HG03520 (cell line): ENCODE measurements at regions not wholly inside any gene's neighbourhood (a gene's known extent, or its start where the extent isn't known, plus 50 kb on each side); places are given as distances from the start of the nearest gene placed in this dataset.
"Not testable (repeated sequence)": the region's sequence is repeated elsewhere in the genome, so short reads cannot be mapped to it uniquely, and the experiment has no call there.

ENCODE experiments used
- ATAC-seq: cut with Tn5 transposase; IDR thresholded peaks from one replicate; pipeline ENCODE4 v1.9.1; 2021; ENCODE audit warnings: mild to moderate bottlenecking, moderate library complexity; ENCODE audit not compliant: unreplicated experiment

GRCh38 chr2:56768973-56769372, 585.2 kb downstream of the CCDC85A start:
- ATAC-seq, result no peak

GRCh38 chr2:56770490-56770889, 586.7 kb downstream of the CCDC85A start:
- no peak for ATAC-seq

- no peak for ATAC-seq
Observed at GRCh38 chr2:56784046-56784445, 600.3 kb downstream of the CCDC85A start.

GRCh38 chr2:56801214-56801613, 617.4 kb downstream of the CCDC85A start:
- ATAC-seq, result no peak

GRCh38 chr2:56801770-56802169, 618.0 kb downstream of the CCDC85A start:
- ATAC-seq, result no peak

- no peak for ATAC-seq
Observed at GRCh38 chr2:56803596-56803995, 619.8 kb downstream of the CCDC85A start.

GRCh38 chr2:56806924-56807323, 623.1 kb downstream of the CCDC85A start:
- no peak for ATAC-seq

- no peak for ATAC-seq
Observed at GRCh38 chr2:56807861-56808260, 624.1 kb downstream of the CCDC85A start.

GRCh38 chr2:56811401-56811800, 627.6 kb downstream of the CCDC85A start:
- no peak for ATAC-seq

GRCh38 chr2:56812432-56812831, 628.6 kb downstream of the CCDC85A start:
- no peak for ATAC-seq

- ATAC-seq, result no peak
Observed at GRCh38 chr2:56813490-56813889, 629.7 kb downstream of the CCDC85A start.

- no peak for ATAC-seq
Observed at GRCh38 chr2:56816666-56817065, 632.9 kb downstream of the CCDC85A start.

GRCh38 chr2:56831780-56832179, 648.0 kb downstream of the CCDC85A start:
- no peak for ATAC-seq

GRCh38 chr2:56834686-56835085, 650.9 kb downstream of the CCDC85A start:
- no peak for ATAC-seq

- ATAC-seq, result not testable (repeated sequence)
Observed at GRCh38 chr2:56840009-56840408, 656.2 kb downstream of the CCDC85A start.

GRCh38 chr2:56860991-56861390, 677.2 kb downstream of the CCDC85A start:
- no peak for ATAC-seq

GRCh38 chr2:56871644-56872043, 687.9 kb downstream of the CCDC85A start:
- no peak for ATAC-seq

- ATAC-seq, result no peak
Observed at GRCh38 chr2:56874717-56875116, 690.9 kb downstream of the CCDC85A start.

- no peak for ATAC-seq
Observed at GRCh38 chr2:56889738-56890137, 705.9 kb downstream of the CCDC85A start.

GRCh38 chr2:56892382-56892781, 708.6 kb downstream of the CCDC85A start:
- no peak for ATAC-seq

- no peak for ATAC-seq
Observed at GRCh38 chr2:56898986-56899385, 715.2 kb downstream of the CCDC85A start.

- no peak for ATAC-seq
Observed at GRCh38 chr2:56912490-56912889, 728.7 kb downstream of the CCDC85A start.

- ATAC-seq, result no peak
Observed at GRCh38 chr2:56918790-56919189, 735.0 kb downstream of the CCDC85A start.

- no peak for ATAC-seq
Observed at GRCh38 chr2:56933976-56934375, 750.2 kb downstream of the CCDC85A start.
